NB4 (cell line): ENCODE measurements at regions not wholly inside any gene's neighbourhood (a gene's known extent, or its start where the extent isn't known, plus 50 kb on each side); places are given as distances from the start of the nearest gene placed in this dataset.

ENCODE experiments used
- MYC ChIP-seq: IDR thresholded peaks from 2 replicates; pipeline ENCODE4 v1.6.1; 2011; ENCODE audit warnings: low read depth, low read length
- POLR2A ChIP-seq: IDR thresholded peaks from 2 replicates; pipeline ENCODE4 v1.6.1; 2011; ENCODE audit warnings: mild to moderate bottlenecking; ENCODE audit not compliant: insufficient read length; ENCODE audit errors: extremely low read depth
- TF ChIP-seq, protein P1 (sequence below): IDR thresholded peaks from one replicate; pipeline ENCODE4 v1.5.1; 2012; ENCODE audit warnings: low read depth, low read length
- TF ChIP-seq, protein P2 (sequence below): IDR thresholded peaks from 2 replicates; pipeline ENCODE4 v1.6.1; 2011; ENCODE audit warnings: low read depth, low read length

DNA sequence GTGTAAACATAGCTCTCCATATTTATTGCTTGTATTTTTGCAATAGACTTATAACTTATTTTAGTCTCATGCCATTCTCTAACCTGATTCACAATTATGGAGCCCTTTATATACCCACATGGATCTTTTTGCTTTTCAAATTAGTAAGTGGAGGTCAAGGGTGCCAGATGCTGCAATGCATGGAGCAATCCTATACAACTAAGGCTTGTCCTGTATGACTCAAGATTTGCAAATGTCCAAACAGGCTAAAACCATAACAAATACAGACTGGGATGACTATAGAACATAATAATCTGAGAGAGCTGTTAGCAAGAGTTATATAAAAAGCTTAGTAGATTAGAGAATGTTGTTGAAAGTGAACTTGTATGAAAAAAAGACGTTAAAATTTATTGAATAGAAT, 690.4 kb upstream of the NRXN1 start:
- TF ChIP-seq, protein P1, sequence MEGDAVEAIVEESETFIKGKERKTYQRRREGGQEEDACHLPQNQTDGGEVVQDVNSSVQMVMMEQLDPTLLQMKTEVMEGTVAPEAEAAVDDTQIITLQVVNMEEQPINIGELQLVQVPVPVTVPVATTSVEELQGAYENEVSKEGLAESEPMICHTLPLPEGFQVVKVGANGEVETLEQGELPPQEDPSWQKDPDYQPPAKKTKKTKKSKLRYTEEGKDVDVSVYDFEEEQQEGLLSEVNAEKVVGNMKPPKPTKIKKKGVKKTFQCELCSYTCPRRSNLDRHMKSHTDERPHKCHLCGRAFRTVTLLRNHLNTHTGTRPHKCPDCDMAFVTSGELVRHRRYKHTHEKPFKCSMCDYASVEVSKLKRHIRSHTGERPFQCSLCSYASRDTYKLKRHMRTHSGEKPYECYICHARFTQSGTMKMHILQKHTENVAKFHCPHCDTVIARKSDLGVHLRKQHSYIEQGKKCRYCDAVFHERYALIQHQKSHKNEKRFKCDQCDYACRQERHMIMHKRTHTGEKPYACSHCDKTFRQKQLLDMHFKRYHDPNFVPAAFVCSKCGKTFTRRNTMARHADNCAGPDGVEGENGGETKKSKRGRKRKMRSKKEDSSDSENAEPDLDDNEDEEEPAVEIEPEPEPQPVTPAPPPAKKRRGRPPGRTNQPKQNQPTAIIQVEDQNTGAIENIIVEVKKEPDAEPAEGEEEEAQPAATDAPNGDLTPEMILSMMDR = no peak
- TF ChIP-seq, protein P2, sequence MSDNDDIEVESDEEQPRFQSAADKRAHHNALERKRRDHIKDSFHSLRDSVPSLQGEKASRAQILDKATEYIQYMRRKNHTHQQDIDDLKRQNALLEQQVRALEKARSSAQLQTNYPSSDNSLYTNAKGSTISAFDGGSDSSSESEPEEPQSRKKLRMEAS = no peak
- TF ChIP-seq POLR2A (no peak), MYC (no peak)
